IPS-15b (cell line): ENCODE measurements at regions not wholly inside any gene's neighbourhood (a gene's known extent, or its start where the extent isn't known, plus 50 kb on each side); places are given as distances from the start of the nearest gene placed in this dataset.

Experiments
- H3K27me3 ChIP-seq: one replicate; pipeline ENCODE4 v1.6.1; 2013; ENCODE audit warnings: low read length; ENCODE audit not compliant: control insufficient read depth, insufficient read depth
- H3K36me3 ChIP-seq: one replicate; pipeline ENCODE4 v1.6.1; 2013; ENCODE audit warnings: low read length; ENCODE audit not compliant: control insufficient read depth, insufficient read depth
- H3K4me1 ChIP-seq: one replicate; pipeline ENCODE4 v1.6.1; 2013; ENCODE audit warnings: mild to moderate bottlenecking, low read length; ENCODE audit not compliant: control insufficient read depth, insufficient read depth
- H3K4me3 ChIP-seq: one replicate; pipeline ENCODE4 v1.5.1; 2013; ENCODE audit warnings: low read depth, low read length
- H3K9ac ChIP-seq: one replicate; pipeline ENCODE4 v1.6.1; 2013; ENCODE audit warnings: low read depth, mild to moderate bottlenecking, low read length
- H3K9me3 ChIP-seq: one replicate; pipeline ENCODE4 v1.6.1; 2013; ENCODE audit warnings: mild to moderate bottlenecking, low read length; ENCODE audit not compliant: control insufficient read depth, insufficient read depth

- Histone ChIP-seq H3K27me3 (no peaks in the 10 kb centered on the region), H3K9ac (no peak overlapping the region), H3K36me3 (no peaks in the 10 kb centered on the region), H3K4me3 (no peak overlapping the region), H3K4me1 (no peaks in the 10 kb centered on the region), H3K9me3 (no peaks in the 10 kb centered on the region)
Measured at GRCh38 chr11:42265072-42265471, 805.6 kb upstream of the LRRC4C start.

DNA sequence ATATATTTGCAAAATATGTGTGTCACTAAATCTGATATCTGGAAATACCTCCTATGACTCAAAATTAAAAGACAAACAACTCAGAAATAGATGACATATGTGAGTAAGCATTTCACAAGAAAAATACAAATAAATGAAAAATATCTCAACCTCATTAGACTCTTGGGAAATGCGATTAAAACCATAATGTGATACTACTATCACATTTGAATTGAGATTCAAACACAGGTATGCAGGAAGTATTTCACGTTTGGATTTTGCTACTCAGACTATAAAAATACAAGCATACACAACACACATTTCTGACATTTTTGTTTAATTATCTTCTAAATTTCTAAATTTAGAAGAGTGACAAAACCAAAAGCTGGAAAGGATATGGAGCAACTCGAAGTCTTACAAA, 811.9 kb upstream of the LRRC4C start:
- no peak overlapping the region for H3K9ac ChIP-seq
- H3K36me3 ChIP-seq = no peaks in the 10 kb centered on the region
- peaks cover 3% of the 10 kb centered on the region for H3K9me3 ChIP-seq
- H3K27me3 ChIP-seq = no peaks in the 10 kb centered on the region
- H3K4me1 ChIP-seq = no peaks in the 10 kb centered on the region
- H3K4me3 ChIP-seq = no peak overlapping the region

- Histone ChIP-seq H3K9ac (no peak overlapping the region), H3K9me3 (peaks cover 3% of the 10 kb centered on the region)
Measured at GRCh38 chr11:42273977-42274376, 814.5 kb upstream of the LRRC4C start.

GRCh38 chr11:42296910-42297309, 837.5 kb upstream of the LRRC4C start:
- Histone ChIP-seq H3K36me3 (no peaks in the 10 kb centered on the region), H3K9ac (no peak overlapping the region), H3K4me1 (no peaks in the 10 kb centered on the region), H3K27me3 (no peaks in the 10 kb centered on the region), H3K4me3 (no peak overlapping the region), H3K9me3 (no peaks in the 10 kb centered on the region)

More at GRCh38 chr11:42273977-42274376, 814.5 kb upstream of the LRRC4C start:
- no peaks in the 10 kb centered on the region for H3K36me3 ChIP-seq
- no peaks in the 10 kb centered on the region for H3K27me3 ChIP-seq
- no peak overlapping the region for H3K4me3 ChIP-seq
- H3K4me1 ChIP-seq = no peaks in the 10 kb centered on the region

- no peaks in the 10 kb centered on the region for H3K27me3 ChIP-seq
Measured at GRCh38 chr11:42299780-42300179, 840.3 kb upstream of the LRRC4C start.

GRCh38 chr11:42301777-42302176, 842.3 kb upstream of the LRRC4C start:
- Histone ChIP-seq H3K9me3 (no peaks in the 10 kb centered on the region), H3K9ac (no peak overlapping the region), H3K27me3 (no peaks in the 10 kb centered on the region), H3K4me3 (no peak overlapping the region), H3K36me3 (no peaks in the 10 kb centered on the region), H3K4me1 (no peaks in the 10 kb centered on the region)

More at GRCh38 chr11:42299780-42300179, 840.3 kb upstream of the LRRC4C start:
- no peaks in the 10 kb centered on the region for H3K36me3 ChIP-seq
- no peak overlapping the region for H3K9ac ChIP-seq
- H3K4me1 ChIP-seq = no peaks in the 10 kb centered on the region
- no peaks in the 10 kb centered on the region for H3K9me3 ChIP-seq
- no peak overlapping the region for H3K4me3 ChIP-seq

DNA sequence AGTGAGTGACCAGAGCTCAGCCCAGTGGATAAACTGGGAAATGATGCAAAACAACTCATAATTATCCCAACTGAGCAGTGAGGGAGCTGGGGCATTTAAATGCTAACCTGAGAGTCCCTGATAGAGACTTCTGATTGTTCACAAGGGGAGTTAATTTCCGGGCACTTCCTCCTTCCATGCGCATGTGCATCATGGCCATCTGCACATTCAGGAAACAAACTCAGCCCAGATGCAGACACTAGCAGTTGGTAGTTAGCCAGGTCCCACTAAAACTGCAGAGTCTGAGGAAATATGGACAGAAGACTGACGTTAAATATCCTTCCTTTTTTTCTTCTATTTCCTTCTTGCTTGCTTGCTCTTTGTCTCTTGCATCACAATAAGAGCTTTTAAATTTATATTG, 852.1 kb upstream of the LRRC4C start:
- Histone ChIP-seq H3K27me3 (no peaks in the 10 kb centered on the region), H3K9me3 (no peaks in the 10 kb centered on the region), H3K36me3 (no peaks in the 10 kb centered on the region), H3K4me3 (no peak overlapping the region), H3K9ac (no peak overlapping the region), H3K4me1 (no peaks in the 10 kb centered on the region)

DNA sequence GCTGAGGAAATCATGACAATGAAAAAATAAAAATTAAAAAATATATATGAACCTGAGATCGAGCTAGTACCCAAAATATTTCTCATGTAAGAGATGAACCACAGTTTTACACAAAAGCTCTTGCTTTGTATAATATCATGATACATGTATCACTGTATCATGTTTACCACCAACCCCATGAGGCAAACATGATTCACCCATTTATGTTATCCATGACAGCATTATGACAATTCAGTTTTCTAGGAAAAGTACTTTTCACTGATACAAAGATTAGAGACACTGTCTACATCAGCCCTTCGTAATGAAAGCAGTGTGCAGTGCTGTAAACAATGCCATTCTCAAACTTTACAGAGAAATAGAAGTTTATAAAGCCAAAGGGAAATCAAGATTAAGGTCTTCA, 852.5 kb upstream of the LRRC4C start:
- H3K9me3 ChIP-seq = no peaks in the 10 kb centered on the region

GRCh38 chr11:42315267-42315666, 855.8 kb upstream of the LRRC4C start:
- no peak overlapping the region for H3K4me3 ChIP-seq
- no peaks in the 10 kb centered on the region for H3K9me3 ChIP-seq

More for the DNA sequence above, 852.5 kb upstream of the LRRC4C start:
- no peaks in the 10 kb centered on the region for H3K27me3 ChIP-seq
- H3K36me3 ChIP-seq = no peaks in the 10 kb centered on the region
- H3K4me1 ChIP-seq = no peaks in the 10 kb centered on the region
- H3K4me3 ChIP-seq = no peak overlapping the region
- no peak overlapping the region for H3K9ac ChIP-seq

DNA sequence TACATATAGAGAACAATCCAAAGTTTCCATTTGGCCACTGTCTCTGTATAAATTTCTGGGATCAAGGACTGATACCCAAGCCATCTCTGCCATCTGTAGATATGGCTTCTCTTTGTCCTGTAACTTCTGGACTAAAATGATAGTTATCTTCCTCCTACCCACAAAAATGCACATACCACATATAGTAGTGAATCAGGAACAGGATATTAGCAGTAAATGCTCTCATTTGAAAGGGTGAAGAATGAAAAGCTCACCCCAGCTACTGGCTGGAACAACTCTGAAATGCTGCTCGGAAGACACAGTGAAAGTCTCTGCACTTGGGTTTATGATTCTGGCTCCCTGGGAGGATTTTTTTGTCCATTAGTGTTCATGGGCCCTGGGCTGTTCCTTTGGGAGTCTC, 856.4 kb upstream of the LRRC4C start:
- no peaks in the 10 kb centered on the region for H3K36me3 ChIP-seq
- H3K4me1 ChIP-seq = no peaks in the 10 kb centered on the region
- H3K27me3 ChIP-seq = no peaks in the 10 kb centered on the region
- H3K4me3 ChIP-seq = no peak overlapping the region
- H3K9me3 ChIP-seq = no peaks in the 10 kb centered on the region
- no peak overlapping the region for H3K9ac ChIP-seq

More at GRCh38 chr11:42315267-42315666, 855.8 kb upstream of the LRRC4C start:
- no peaks in the 10 kb centered on the region for H3K4me1 ChIP-seq
- H3K27me3 ChIP-seq = no peaks in the 10 kb centered on the region
- no peak overlapping the region for H3K9ac ChIP-seq
- no peaks in the 10 kb centered on the region for H3K36me3 ChIP-seq

- Histone ChIP-seq H3K9me3 (no peaks in the 10 kb centered on the region), H3K4me1 (no peaks in the 10 kb centered on the region)
Measured at GRCh38 chr11:42319921-42320320, 860.5 kb upstream of the LRRC4C start.

DNA sequence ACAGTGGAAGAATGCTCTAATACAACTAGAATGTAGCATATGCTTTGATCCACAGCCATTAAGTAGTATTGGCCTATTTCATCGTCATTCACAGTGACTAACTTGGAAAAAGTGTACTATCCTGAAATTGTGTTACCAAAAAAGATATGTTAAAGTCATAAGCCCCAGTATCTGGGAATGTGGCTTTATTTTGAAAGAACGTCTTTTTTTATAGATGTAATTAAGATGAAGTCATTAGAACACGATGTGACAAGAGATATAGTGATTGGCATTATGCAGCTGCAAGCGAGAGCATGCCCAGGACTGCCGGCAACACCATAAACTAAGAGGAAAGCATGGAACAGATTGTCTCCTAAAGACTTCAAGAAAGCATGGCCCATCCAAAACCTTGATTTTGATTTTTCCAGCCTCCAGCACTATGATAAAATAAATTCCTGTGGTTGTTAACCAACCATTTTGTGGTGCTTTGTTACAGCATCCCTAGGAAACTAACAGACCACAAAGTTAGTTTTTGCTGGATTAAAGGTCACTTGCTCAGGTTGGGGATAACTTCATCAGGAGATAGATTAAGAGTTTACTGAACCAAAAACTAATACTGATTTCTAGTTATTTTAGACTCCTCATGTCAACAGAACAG, 870.6 kb upstream of the LRRC4C start:
- no peak overlapping the region for H3K4me3 ChIP-seq
- peaks cover 5% of the 10 kb centered on the region for H3K9me3 ChIP-seq
- H3K36me3 ChIP-seq = no peaks in the 10 kb centered on the region
- no peaks in the 10 kb centered on the region for H3K27me3 ChIP-seq
- H3K4me1 ChIP-seq = no peaks in the 10 kb centered on the region
- H3K9ac ChIP-seq = no peak overlapping the region

More at GRCh38 chr11:42319921-42320320, 860.5 kb upstream of the LRRC4C start:
- H3K36me3 ChIP-seq = no peaks in the 10 kb centered on the region
- no peak overlapping the region for H3K9ac ChIP-seq
- no peak overlapping the region for H3K4me3 ChIP-seq
- H3K27me3 ChIP-seq = no peaks in the 10 kb centered on the region
